Neural progenitor cell (in vitro differentiated cells): ENCODE measurements at regions not wholly inside any gene's neighbourhood (a gene's known extent, or its start where the extent isn't known, plus 50 kb on each side); places are given as distances from the start of the nearest gene placed in this dataset.

Source experiments
- CTCF ChIP-seq: fragments of 200-600 bp; sonication (generic); IDR thresholded peaks from 2 replicates; pipeline ENCODE4 v1.5.1; 2017; ENCODE audit warnings: antibody characterized with exemption, mild to moderate bottlenecking
- EZH2phosphoT487 ChIP-seq: fragments of 200-600 bp; sonication (generic); IDR thresholded peaks from 2 replicates; pipeline ENCODE4 v1.6.1; 2017; ENCODE audit warnings: antibody characterized with exemption

DNA sequence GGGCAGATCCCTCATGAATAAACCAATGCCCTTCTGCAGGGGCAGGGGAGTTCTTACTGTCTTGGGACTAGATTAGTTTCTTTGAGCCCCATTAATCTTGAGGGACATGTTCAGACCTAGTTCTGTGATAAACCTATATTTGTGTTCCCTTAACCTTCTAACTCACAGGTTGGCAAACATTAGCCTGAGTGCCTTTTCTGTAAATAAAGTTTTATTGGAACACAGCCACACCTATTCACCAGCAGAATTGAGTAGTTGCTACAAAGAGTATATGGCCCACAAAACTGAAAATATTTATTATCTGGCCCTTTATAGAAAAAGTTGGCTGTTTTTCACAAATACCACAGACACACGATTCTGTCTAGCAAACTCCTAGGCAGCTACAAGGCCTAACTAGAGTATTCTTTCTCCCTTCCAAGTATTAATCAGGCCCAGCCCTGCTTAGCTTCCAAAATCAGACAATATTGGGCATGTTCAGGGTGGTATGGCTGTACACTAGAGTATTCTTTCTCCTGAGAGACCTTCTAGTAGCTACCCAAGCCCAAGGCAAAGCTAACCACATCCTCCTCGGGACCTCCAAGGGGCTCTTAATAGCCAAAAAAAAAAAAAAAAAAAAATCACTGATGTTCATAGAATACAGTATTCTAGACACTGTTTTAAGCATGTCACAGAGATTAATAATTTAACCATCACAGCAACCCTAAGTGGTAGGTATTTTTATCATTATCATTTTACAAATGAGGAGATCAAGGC lies 199.3 kb upstream of the PWP1 start:
- no peak for TF ChIP-seq CTCF
- no peak for TF ChIP-seq EZH2phosphoT487
